Endothelial cell of umbilical vein (primary cell): ENCODE measurements at regions not wholly inside any gene's neighbourhood (a gene's known extent, or its start where the extent isn't known, plus 50 kb on each side); places are given as distances from the start of the nearest gene placed in this dataset.

Experiments used
- BruUV-seq: library from RNA; stranded (reverse); fragments of 400-500 nt; replicated peaks from 2 replicates; lab custom pipeline; 2021; lab: Mats Ljungman, UMichigan
- CTCF ChIA-PET: fragments of 300-600, 350-600 bp; sonication (Branson Sonifier 250); formaldehyde crosslinking; loops from one replicate; lab custom pipeline; 2021; ENCODE audit warnings: antibody characterized with exemption, inconsistent platforms; lab: Charles Lee
- POLR2A ChIA-PET: fragments of 300-600, 350-600 bp; sonication (Branson Sonifier 250); formaldehyde crosslinking; loops from one replicate; lab custom pipeline; 2021; ENCODE audit warnings: antibody characterized with exemption, inconsistent platforms; lab: Charles Lee
- DNase-seq: peaks from one replicate; pipeline ENCODE4 v3.0.0-alpha.2; 2011; ENCODE audit warnings: low read depth, low spot score
- FAIRE-seq: peaks from 2 replicates; lab custom pipeline; 2011; peaks lifted over from hg19 to GRCh38; lab: Jason Lieb, UNC
- H2AFZ ChIP-seq: 2 replicates; pipeline ENCODE4 v1.6.0; 2012; ENCODE audit warnings: low read depth, low read length, control low read depth, inconsistent platforms
- H3K27ac ChIP-seq: 2 replicates; pipeline ENCODE4 v1.5.1; 2011; ENCODE audit warnings: low read depth, mild to moderate bottlenecking, control low read depth, low read length, moderate library complexity; ENCODE audit not compliant: insufficient read depth
- H3K27me3 ChIP-seq, 2 experiments: 2 replicates each; pipeline versions ENCODE4 v1.6.0 to v1.6.1; 2011; ENCODE audit warnings: low read length in 2 of 2, mixed read lengths in 1 of 2; ENCODE audit not compliant: control insufficient read depth in 2 of 2, insufficient read depth in 2 of 2
- H3K36me3 ChIP-seq, 2 experiments: 2 replicates in 1 of 2; 3 replicates in 1 of 2; pipeline ENCODE4 v1.5.1; 2011; ENCODE audit warnings: low read length in 2 of 2, mild to moderate bottlenecking in 1 of 2, moderate library complexity in 1 of 2; ENCODE audit not compliant: control insufficient read depth in 2 of 2, insufficient read depth in 2 of 2; ENCODE audit errors: extremely low read depth in 1 of 2
- H3K4me1 ChIP-seq: 3 replicates; pipeline ENCODE4 v1.5.1; 2011; ENCODE audit warnings: mild to moderate bottlenecking, low read length; ENCODE audit not compliant: control insufficient read depth, insufficient read depth; ENCODE audit errors: extremely low read depth
- H3K4me2 ChIP-seq: 2 replicates; pipeline ENCODE4 v1.6.1; 2011; ENCODE audit warnings: low read length, control low read depth, mixed read lengths; ENCODE audit not compliant: insufficient read depth
- H3K4me3 ChIP-seq, 3 experiments: fragments of 200-600 bp in 1 of 3; sonication (generic), shearing (Covaris generic) in 1 of 3; replicated peaks in 1 of 3; 2 replicates each; pipeline ENCODE4 v1.5.1; 2011 to 2016; ENCODE audit warnings: control low read depth in 3 of 3, low read length in 3 of 3, mild to moderate bottlenecking in 2 of 3, inconsistent platforms in 1 of 3, low read depth in 1 of 3, moderate library complexity in 1 of 3; ENCODE audit not compliant: insufficient read depth in 1 of 3
- H3K79me2 ChIP-seq: 2 replicates; pipeline ENCODE4 v1.6.0; 2012; ENCODE audit warnings: low read length, inconsistent platforms; ENCODE audit not compliant: control insufficient read depth, insufficient read depth
- H3K9ac ChIP-seq: replicated peaks from 2 replicates; pipeline ENCODE3; 2011; ENCODE audit warnings: low read length, control low read depth; ENCODE audit not compliant: insufficient read depth; ENCODE audit errors: extremely low read depth
- H3K9me1 ChIP-seq: replicated peaks from 3 replicates; pipeline ENCODE4 v1.6.0; 2011; ENCODE audit warnings: mild to moderate bottlenecking, low read length; ENCODE audit not compliant: control insufficient read depth, insufficient read depth; ENCODE audit errors: extremely low read depth
- H3K9me3 ChIP-seq: replicated peaks from 2 replicates; pipeline ENCODE4 v1.5.1; 2012; ENCODE audit warnings: low read length, inconsistent platforms; ENCODE audit not compliant: control insufficient read depth, insufficient read depth
- H4K20me1 ChIP-seq: replicated peaks from 2 replicates; pipeline ENCODE3; 2011; ENCODE audit warnings: mild to moderate bottlenecking, low read length; ENCODE audit not compliant: control insufficient read depth, insufficient read depth; ENCODE audit errors: extremely low read depth
- EZH2 ChIP-seq: IDR thresholded peaks from 2 replicates; pipeline ENCODE4 v1.6.1; 2012; ENCODE audit warnings: borderline replicate concordance, low read depth, mild to moderate bottlenecking, moderate library complexity, low read length, inconsistent platforms; ENCODE audit not compliant: severe bottlenecking
- FOS ChIP-seq: IDR thresholded peaks from 2 replicates; pipeline ENCODE4 v1.6.1; 2011; ENCODE audit warnings: mild to moderate bottlenecking, low read length, moderate library complexity, borderline replicate concordance; ENCODE audit not compliant: insufficient read depth
- GATA2 ChIP-seq: IDR thresholded peaks from 2 replicates; pipeline ENCODE4 v1.7.0; 2011; ENCODE audit warnings: low read depth, mild to moderate bottlenecking, moderate library complexity, mixed read lengths, low read length; ENCODE audit not compliant: insufficient read length, insufficient read depth
- JUN ChIP-seq: IDR thresholded peaks from 2 replicates; pipeline ENCODE4 v1.6.1; 2011; ENCODE audit warnings: borderline replicate concordance, low read depth; ENCODE audit not compliant: insufficient read length, insufficient read depth
- MAX ChIP-seq: IDR thresholded peaks from 2 replicates; pipeline ENCODE4 v1.6.1; 2011; ENCODE audit not compliant: insufficient read depth, insufficient read length
- MYC ChIP-seq: IDR thresholded peaks from one replicate; pipeline ENCODE4 v1.6.1; 2011; ENCODE audit warnings: mild to moderate bottlenecking, low read depth, low read length
- POLR2A ChIP-seq: IDR thresholded peaks from 2 replicates; pipeline ENCODE4 v1.6.1; 2012; ENCODE audit warnings: low read depth, mild to moderate bottlenecking, control low read depth, low read length
- POLR2AphosphoS5 ChIP-seq: IDR thresholded peaks from 2 replicates; pipeline ENCODE4 v1.6.1; 2012; ENCODE audit warnings: low read depth, mild to moderate bottlenecking, control low read depth, low read length, moderate library complexity; ENCODE audit not compliant: insufficient read depth
- dilution Hi-C: fragments of 300-500 bp; cut with MboI; formaldehyde crosslinking; loops from one replicate; pipeline ENCODE4 v1.15.0; 2019; ENCODE audit warnings: low sequenced_read_pairs; ENCODE audit not compliant: extremely low pct_ligation_motif_present
- intact Hi-C: fragments of 100-400 bp; cut with micrococcal nuclease; formaldehyde crosslinking; loops from one replicate; pipeline ENCODE4 v1.10.0; 2022

DNA sequence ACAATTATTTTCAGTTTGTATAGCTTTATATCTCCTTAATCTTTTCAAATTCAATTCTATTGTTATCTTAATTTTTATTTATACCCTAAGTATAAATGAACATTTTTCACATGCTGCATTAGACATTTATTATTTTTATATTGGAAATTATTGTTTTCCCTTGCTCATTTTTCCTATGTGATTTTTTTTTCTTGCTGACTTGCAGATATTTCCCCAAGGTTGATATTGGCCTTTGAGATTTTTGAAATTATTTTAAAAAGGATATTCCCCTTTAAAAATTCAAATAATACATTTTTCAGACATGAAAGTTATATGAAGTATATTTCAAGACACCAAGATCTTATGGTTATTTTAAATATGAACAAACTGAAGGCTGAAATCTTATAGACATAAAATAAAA lies 234.2 kb downstream of the TRIM36 start:
- Histone ChIP-seq H3K36me3 (no peaks in the 10 kb centered on the region), H4K20me1 (no peaks in the 10 kb centered on the region), H2AFZ (no peak overlapping the region), H3K4me3 (no peak overlapping the region), H3K9me3 (no peaks in the 10 kb centered on the region), H3K4me2 (no peak overlapping the region), H3K27ac (no peak overlapping the region), H3K27me3 (no peaks in the 10 kb centered on the region), H3K4me1 (no peaks in the 10 kb centered on the region), H3K79me2 (no peaks in the 10 kb centered on the region), H3K9me1 (no peaks in the 10 kb centered on the region), H3K9ac (no peak overlapping the region)
- DNase-seq = no peak
- BruUV-seq = no TSS peak
- dilution Hi-C loops (no loop called here), intact Hi-C loops (no loop called here)
- ChIA-PET CTCF (no interaction called here), POLR2A (no interaction called here)
- FAIRE-seq = no peak
- TF ChIP-seq MYC (no peak), MAX (no peak), JUN (no peak), GATA2 (no peak), POLR2AphosphoS5 (no peak), POLR2A (no peak), EZH2 (no peak)

DNA sequence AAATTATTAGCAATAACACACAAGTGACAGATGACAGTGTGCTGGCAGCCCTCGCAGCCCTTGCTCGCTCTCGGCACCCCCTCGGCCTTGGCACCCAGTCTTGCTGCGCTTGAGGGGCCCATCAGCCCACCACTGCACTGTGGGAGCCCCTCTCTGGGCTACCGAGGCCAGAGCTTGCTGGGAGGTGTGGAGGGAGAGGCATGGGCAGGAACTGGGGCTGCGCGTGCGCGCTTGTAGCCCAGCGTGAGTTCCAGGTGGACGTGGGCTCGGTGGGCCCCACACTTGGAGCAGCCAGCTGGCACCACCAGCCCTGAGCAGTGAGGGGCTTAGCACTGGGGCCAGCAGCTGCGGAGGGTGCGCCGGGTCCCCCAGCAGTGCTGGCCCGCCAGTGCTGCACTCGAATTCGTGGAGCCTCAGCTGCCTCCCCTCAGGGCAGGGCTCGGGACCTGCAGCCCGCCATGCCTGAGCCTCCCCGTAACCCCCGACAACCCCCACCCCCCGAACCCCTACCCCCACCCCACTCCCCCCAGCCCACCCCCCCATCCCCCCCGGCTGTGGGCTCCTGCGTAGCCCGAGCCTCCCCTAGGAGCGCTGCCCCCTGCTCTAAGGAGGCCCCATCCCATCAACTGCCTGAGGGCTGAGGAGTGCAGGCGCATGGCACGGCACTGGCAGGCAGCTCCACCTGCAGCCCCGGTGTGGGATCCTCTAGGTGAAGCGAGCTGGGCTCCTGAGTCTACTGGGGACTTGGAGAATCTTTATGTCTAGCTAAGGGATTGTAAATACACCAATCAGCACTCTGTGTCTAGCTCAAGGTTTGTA lies 240.9 kb downstream of the TRIM36 start:
- Histone ChIP-seq H3K9me1 (no peaks in the 10 kb centered on the region), H3K4me2 (no peak overlapping the region), H3K9me3 (no peaks in the 10 kb centered on the region), H3K27me3 (no peaks in the 10 kb centered on the region), H3K4me3 (no peak overlapping the region), H3K9ac (no peak overlapping the region), H3K36me3 (no peaks in the 10 kb centered on the region), H3K79me2 (no peaks in the 10 kb centered on the region), H2AFZ (no peak overlapping the region), H3K4me1 (no peaks in the 10 kb centered on the region), H4K20me1 (no peaks in the 10 kb centered on the region), H3K27ac (no peak overlapping the region)
- TF ChIP-seq GATA2 = no peak
- no peak for TF ChIP-seq FOS
- no peak for TF ChIP-seq JUN
- no peak for TF ChIP-seq EZH2
- TF ChIP-seq MAX = no peak
- TF ChIP-seq POLR2AphosphoS5 = no peak
- TF ChIP-seq MYC = no peak
- ChIA-PET POLR2A (no interaction called here), CTCF (no interaction called here)
- DNase-seq (no peak), FAIRE-seq (no peak)
- no TSS peak for BruUV-seq
- intact Hi-C loops (no loop called here), dilution Hi-C loops (no loop called here)
